Stimulated activated CD4-positive, alpha-beta T cell treated with anti-CD3 and anti-CD28 coated beads, Interleukin-2, amount 100 ng/mL, for 48 hours (primary cell): ENCODE measurements at regions not wholly inside any gene's neighbourhood (a gene's known extent, or its start where the extent isn't known, plus 50 kb on each side); places are given as distances from the start of the nearest gene placed in this dataset.

Experiments
- DNase-seq, 2 donors: peaks; one replicate each; pipeline ENCODE4 v3.0.0-alpha.2; 2020

GRCh38 chr11:116467823-116468222, 305.0 kb downstream of the BUD13 start:
- no peak for DNase-seq

GRCh38 chr11:116466801-116467200, 306.0 kb downstream of the BUD13 start:
- no peak for DNase-seq

GRCh38 chr11:116466191-116466590, 306.6 kb downstream of the BUD13 start:
- DNase-seq: no peak

GRCh38 chr11:116465056-116465455, 307.7 kb downstream of the BUD13 start:
- DNase-seq: no peak

GRCh38 chr11:116461789-116462188, 311.0 kb downstream of the BUD13 start:
- DNase-seq: no peak

GRCh38 chr11:116460156-116460920, 312.4 kb downstream of the BUD13 start:
- DNase-seq: no peak

GRCh38 chr11:116459185-116460045, 313.4 kb downstream of the BUD13 start:
- DNase-seq: no peak

- DNase-seq: no peak
Measured at GRCh38 chr11:116458546-116458945, 314.2 kb downstream of the BUD13 start.

- no peak for DNase-seq
Measured at GRCh38 chr11:116457336-116458007, 315.3 kb downstream of the BUD13 start.

- no peak for DNase-seq
Measured at GRCh38 chr11:116454951-116455350, 317.8 kb downstream of the BUD13 start.

- DNase-seq: peak; percentile 7 to 16
Measured at GRCh38 chr11:116454020-116454645, 318.7 kb downstream of the BUD13 start.

- no peak for DNase-seq
Measured at GRCh38 chr11:116452461-116452860, 320.3 kb downstream of the BUD13 start.

- DNase-seq: no peak
Measured at GRCh38 chr11:116449522-116449921, 323.3 kb downstream of the BUD13 start.

- no peak for DNase-seq
Measured at GRCh38 chr11:116446048-116446941, 326.5 kb downstream of the BUD13 start.

- DNase-seq: no peak
Measured at GRCh38 chr11:116445108-116446047, 327.4 kb downstream of the BUD13 start.

- DNase-seq: no peak
Measured at GRCh38 chr11:116442238-116442752, 330.5 kb downstream of the BUD13 start.

GRCh38 chr11:116439361-116439677, 333.5 kb downstream of the BUD13 start:
- DNase-seq: no peak

GRCh38 chr11:116438651-116439360, 334.0 kb downstream of the BUD13 start:
- no peak for DNase-seq

GRCh38 chr11:116434986-116435385, 337.8 kb downstream of the BUD13 start:
- DNase-seq: no peak

GRCh38 chr11:116432301-116432700, 340.5 kb downstream of the BUD13 start:
- no peak for DNase-seq
